Choroid plexus epithelial cell (primary cell): ENCODE measurements at regions not wholly inside any gene's neighbourhood (a gene's known extent, or its start where the extent isn't known, plus 50 kb on each side); places are given as distances from the start of the nearest gene placed in this dataset.

Experiments used
- DNase-seq: peaks from one replicate; pipeline ENCODE4 v3.0.0-alpha.2; 2010; ENCODE audit warnings: low read depth
- H3K4me3 ChIP-seq: 2 replicates; pipeline ENCODE4 v1.5.1; 2011; ENCODE audit warnings: low read depth, mild to moderate bottlenecking, control low read depth, low read length, moderate library complexity
- CTCF ChIP-seq: conservative IDR thresholded peaks from 2 replicates; pipeline ENCODE4 v1.5.1; 2011; ENCODE audit warnings: low read depth, mild to moderate bottlenecking, control low read depth, inconsistent platforms, low read length, moderate library complexity

- H3K4me3 ChIP-seq = no peak overlapping the region
- no peak for TF ChIP-seq CTCF
- DNase-seq = no peak
Measured at GRCh38 chrX:4528247-4528646, 814.8 kb upstream of the PRKX start.

GRCh38 chrX:4485912-4486311 is 772.5 kb upstream of the PRKX start:
- no peak overlapping the region for H3K4me3 ChIP-seq
- TF ChIP-seq CTCF = no peak
- no peak for DNase-seq

GRCh38 chrX:4484266-4484665 is 770.8 kb upstream of the PRKX start:
- no peak overlapping the region for H3K4me3 ChIP-seq
- TF ChIP-seq CTCF = no peak
- no peak for DNase-seq

GRCh38 chrX:4451591-4451990 is 738.1 kb upstream of the PRKX start:
- no peak overlapping the region for H3K4me3 ChIP-seq
- no peak for DNase-seq
- TF ChIP-seq CTCF = no peak

GRCh38 chrX:4450177-4450576 is 736.7 kb upstream of the PRKX start:
- TF ChIP-seq CTCF = no peak
- DNase-seq = no peak
- no peak overlapping the region for H3K4me3 ChIP-seq

- no peak overlapping the region for H3K4me3 ChIP-seq
- no peak for DNase-seq
- TF ChIP-seq CTCF = no peak
Measured at GRCh38 chrX:4435905-4436304, 722.5 kb upstream of the PRKX start.

GRCh38 chrX:4397471-4397870 is 684.0 kb upstream of the PRKX start:
- DNase-seq = no peak
- TF ChIP-seq CTCF = no peak
- no peak overlapping the region for H3K4me3 ChIP-seq
